RPMI8226 (cell line): ENCODE measurements at regions not wholly inside any gene's neighbourhood (a gene's known extent, or its start where the extent isn't known, plus 50 kb on each side); places are given as distances from the start of the nearest gene placed in this dataset.
"Not testable (repeated sequence)": the region's sequence is repeated elsewhere in the genome, so short reads cannot be mapped to it uniquely, and the experiment has no call there.

ENCODE experiments used
- DNase-seq: peaks from one replicate; pipeline ENCODE4 v3.0.0-alpha.2; 2015

GRCh38 chr17:43315858-43316521 is 82.2 kb upstream of the RNU2-1 start:
- no peak for DNase-seq

- no peak for DNase-seq
Measured at GRCh38 chr17:43315369-43315768, 81.6 kb upstream of the RNU2-1 start.

GRCh38 chr17:43314611-43315011 is 80.8 kb upstream of the RNU2-1 start:
- DNase-seq: peak; percentile 4

- no peak for DNase-seq
Measured at GRCh38 chr17:43312011-43312410, 78.2 kb upstream of the RNU2-1 start.

GRCh38 chr17:43309505-43310332 is 75.9 kb upstream of the RNU2-1 start:
- no peak for DNase-seq

- no peak for DNase-seq
Measured at GRCh38 chr17:43308999-43309398, 75.2 kb upstream of the RNU2-1 start.

GRCh38 chr17:43304792-43305191 is 71.0 kb upstream of the RNU2-1 start:
- DNase-seq: not testable (repeated sequence)

- not testable (repeated sequence) for DNase-seq
Measured at GRCh38 chr17:43303049-43303448, 69.3 kb upstream of the RNU2-1 start.

- not testable (repeated sequence) for DNase-seq
Measured at GRCh38 chr17:43299300-43300076, 65.7 kb upstream of the RNU2-1 start.

- DNase-seq: not testable (repeated sequence)
Measured at GRCh38 chr17:43289670-43290069, 55.9 kb upstream of the RNU2-1 start.

GRCh38 chr17:43283606-43284005 is 49.8 kb upstream of the RNU2-1 start:
- not testable (repeated sequence) for DNase-seq
